Breast epithelium (tissue), 3 donors: ENCODE measurements at regions not wholly inside any gene's neighbourhood (a gene's known extent, or its start where the extent isn't known, plus 50 kb on each side); places are given as distances from the start of the nearest gene placed in this dataset.

Experiments
- CTCF ChIP-seq, 3 donors: fragments of 450-650 bp; IDR thresholded peaks; one replicate each; pipeline ENCODE4 v1.5.1; 2016 to 2017; ENCODE audit warnings: antibody characterized with exemption in 3 of 3, mild to moderate bottlenecking in 3 of 3, moderate library complexity in 3 of 3
- POLR2A ChIP-seq: fragments of 450-650 bp; IDR thresholded peaks from one replicate; pipeline ENCODE4 v1.6.1; 2016; ENCODE audit warnings: antibody characterized with exemption, mild to moderate bottlenecking, moderate library complexity
- POLR2AphosphoS5 ChIP-seq, 3 donors: sonication (generic); formaldehyde crosslinking; IDR thresholded peaks; one replicate each; pipeline ENCODE4 v1.6.1; 2017; ENCODE audit warnings: antibody characterized with exemption in 3 of 3

- no peak for TF ChIP-seq CTCF (IDR thresholded peaks at IDR 0.05)
- no peak for TF ChIP-seq POLR2AphosphoS5 (IDR thresholded peaks at IDR 0.05)
- TF ChIP-seq POLR2A = no peak
These were observed 109.9 kb upstream of the LINGO1 start for GRCh38 chr15:77742570-77742969.
